ENCODE measurements at regions not wholly inside any gene's neighbourhood (a gene's known extent, or its start where the extent isn't known, plus 50 kb on each side); places are given as distances from the start of the nearest gene placed in this dataset.

DNA sequence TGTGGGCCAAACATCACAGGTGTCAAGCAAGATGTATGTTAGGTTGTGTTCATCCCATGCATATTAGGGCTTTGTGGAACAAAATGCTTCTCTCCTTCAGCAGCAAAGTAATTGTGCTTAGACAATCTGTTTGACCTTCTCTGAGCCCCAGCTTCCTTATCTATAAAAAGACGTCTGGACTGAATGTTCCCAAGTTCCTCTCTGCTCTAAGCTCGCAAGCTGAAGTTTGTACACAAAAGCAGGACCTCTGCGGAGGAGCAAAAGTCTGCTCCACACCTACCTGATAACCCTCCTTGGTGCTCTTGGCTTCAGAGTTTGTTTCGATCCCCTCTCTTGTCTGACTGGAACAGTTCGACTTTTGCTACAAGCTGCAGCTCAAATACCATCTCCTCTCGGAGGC, 95.7 kb upstream of the UBL3 start:
- TF ChIP-seq SMC3 (IDR thresholded peaks at IDR 0.05; ENCODE audit: low read depth, low read length) = no peak
- TF ChIP-seq, protein P1, sequence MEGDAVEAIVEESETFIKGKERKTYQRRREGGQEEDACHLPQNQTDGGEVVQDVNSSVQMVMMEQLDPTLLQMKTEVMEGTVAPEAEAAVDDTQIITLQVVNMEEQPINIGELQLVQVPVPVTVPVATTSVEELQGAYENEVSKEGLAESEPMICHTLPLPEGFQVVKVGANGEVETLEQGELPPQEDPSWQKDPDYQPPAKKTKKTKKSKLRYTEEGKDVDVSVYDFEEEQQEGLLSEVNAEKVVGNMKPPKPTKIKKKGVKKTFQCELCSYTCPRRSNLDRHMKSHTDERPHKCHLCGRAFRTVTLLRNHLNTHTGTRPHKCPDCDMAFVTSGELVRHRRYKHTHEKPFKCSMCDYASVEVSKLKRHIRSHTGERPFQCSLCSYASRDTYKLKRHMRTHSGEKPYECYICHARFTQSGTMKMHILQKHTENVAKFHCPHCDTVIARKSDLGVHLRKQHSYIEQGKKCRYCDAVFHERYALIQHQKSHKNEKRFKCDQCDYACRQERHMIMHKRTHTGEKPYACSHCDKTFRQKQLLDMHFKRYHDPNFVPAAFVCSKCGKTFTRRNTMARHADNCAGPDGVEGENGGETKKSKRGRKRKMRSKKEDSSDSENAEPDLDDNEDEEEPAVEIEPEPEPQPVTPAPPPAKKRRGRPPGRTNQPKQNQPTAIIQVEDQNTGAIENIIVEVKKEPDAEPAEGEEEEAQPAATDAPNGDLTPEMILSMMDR (IDR thresholded peaks at IDR 0.05) = no peak
- TF ChIP-seq, protein P2, sequence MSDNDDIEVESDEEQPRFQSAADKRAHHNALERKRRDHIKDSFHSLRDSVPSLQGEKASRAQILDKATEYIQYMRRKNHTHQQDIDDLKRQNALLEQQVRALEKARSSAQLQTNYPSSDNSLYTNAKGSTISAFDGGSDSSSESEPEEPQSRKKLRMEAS (IDR thresholded peaks at IDR 0.05; ENCODE audit: low read depth) = no peak
- no peak for TF ChIP-seq NRF1 (IDR thresholded peaks at IDR 0.05; ENCODE audit: low read depth, low read length)
- TF ChIP-seq FOXJ3 (CRISPR knock-in tag; IDR thresholded peaks at IDR 0.05) = no peak
- TF ChIP-seq, protein P3, sequence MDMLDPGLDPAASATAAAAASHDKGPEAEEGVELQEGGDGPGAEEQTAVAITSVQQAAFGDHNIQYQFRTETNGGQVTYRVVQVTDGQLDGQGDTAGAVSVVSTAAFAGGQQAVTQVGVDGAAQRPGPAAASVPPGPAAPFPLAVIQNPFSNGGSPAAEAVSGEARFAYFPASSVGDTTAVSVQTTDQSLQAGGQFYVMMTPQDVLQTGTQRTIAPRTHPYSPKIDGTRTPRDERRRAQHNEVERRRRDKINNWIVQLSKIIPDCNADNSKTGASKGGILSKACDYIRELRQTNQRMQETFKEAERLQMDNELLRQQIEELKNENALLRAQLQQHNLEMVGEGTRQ (IDR thresholded peaks at IDR 0.05; ENCODE audit: borderline replicate concordance, low read depth, low read length) = no peak
- TF ChIP-seq YY1 (IDR thresholded peaks at IDR 0.05; ENCODE audit: low read depth) = no peak
- no peak for TF ChIP-seq POLR2AphosphoS5 (IDR thresholded peaks at IDR 0.05; ENCODE audit: low read depth, low read length)
- no peak for TF ChIP-seq GABPA (IDR thresholded peaks at IDR 0.05; ENCODE audit: low read depth)

Measured in SK-N-SH (cell line).